B cell (primary cell): ENCODE measurements at regions not wholly inside any gene's neighbourhood (a gene's known extent, or its start where the extent isn't known, plus 50 kb on each side); places are given as distances from the start of the nearest gene placed in this dataset.

Source experiments
- ATAC-seq: fragments of 200-7000 bp; cut with Tn5 transposase; one replicate; pipeline ENCODE4 v1.10.0; 2021; ENCODE audit warnings: low read depth, mild to moderate bottlenecking, moderate number of reproducible peaks, moderate library complexity
- CTCF ChIA-PET: fragments of 350-600 bp; sonication (Branson Sonifier 250); formaldehyde crosslinking; loops from one replicate; lab custom pipeline; 2021; ENCODE audit warnings: antibody characterized with exemption, inconsistent platforms; lab: Charles Lee
- POLR2A ChIA-PET: fragments of 350-600 bp; sonication (Branson Sonifier 250); formaldehyde crosslinking; loops from one replicate; lab custom pipeline; 2021; ENCODE audit warnings: antibody characterized with exemption; lab: Charles Lee
- DNase-seq: peaks from one replicate; pipeline ENCODE4 v3.0.0; 2013
- H2AFZ ChIP-seq: 2 replicates; pipeline ENCODE4 v1.6.1; 2012; ENCODE audit warnings: mild to moderate bottlenecking, low read depth, low read length; ENCODE audit not compliant: insufficient read depth, poor library complexity, severe bottlenecking
- H3K27ac ChIP-seq, 2 donors: 1 replicate in 1 of 2; 2 replicates in 1 of 2; pipeline ENCODE4 v1.5.1; 2012 to 2013; ENCODE audit warnings: low read length in 2 of 2, mild to moderate bottlenecking in 2 of 2, moderate library complexity in 1 of 2
- H3K27me3 ChIP-seq, 4 experiments: fragments of 200-600 bp in 1 of 4; sonication (generic) in 1 of 4; replicated peaks in 1 of 4; 1 replicate in 2 of 4; 2 replicates in 2 of 4; pipeline versions ENCODE4 v1.6.1 to v1.7.0; 2013 to 2016; ENCODE audit warnings: low read length in 3 of 4, mild to moderate bottlenecking in 2 of 4, mixed read lengths in 1 of 4, moderate library complexity in 1 of 4; ENCODE audit not compliant: insufficient read depth in 4 of 4, control insufficient read depth in 3 of 4; ENCODE audit errors: control extremely low read depth in 1 of 4
- H3K36me3 ChIP-seq, 2 experiments: replicated peaks in 1 of 2; 1 replicate in 1 of 2; 2 replicates in 1 of 2; pipeline versions ENCODE4 v1.6.1 to v1.7.1; 2013; ENCODE audit warnings: low read length in 1 of 2; ENCODE audit not compliant: insufficient read depth in 2 of 2, control insufficient read depth in 1 of 2; ENCODE audit errors: control extremely low read depth in 1 of 2, extremely low read depth in 1 of 2
- H3K4me1 ChIP-seq, 2 donors: fragments of 200-600 bp in 1 of 2; sonication (generic) in 1 of 2; 1 replicate in 1 of 2; 2 replicates in 1 of 2; pipeline versions ENCODE4 v1.5.1 to v1.6.1; 2013 to 2017; ENCODE audit warnings: low read length in 2 of 2; ENCODE audit not compliant: control insufficient read depth in 2 of 2, insufficient read depth in 2 of 2
- H3K4me2 ChIP-seq: replicated peaks from 2 replicates; pipeline ENCODE3; 2012; ENCODE audit warnings: mild to moderate bottlenecking, low read depth, low read length; ENCODE audit not compliant: poor library complexity, severe bottlenecking
- H3K4me3 ChIP-seq, 5 experiments: fragments of 200-600 bp in 1 of 5; sonication (generic) in 1 of 5; 1 replicate in 3 of 5; 2 replicates in 2 of 5; pipeline versions ENCODE4 v1.5.1 to v1.7.0; 2011 to 2016; ENCODE audit warnings: low read length in 4 of 5, mild to moderate bottlenecking in 4 of 5, low read depth in 2 of 5, control low read depth in 1 of 5, moderate library complexity in 1 of 5; ENCODE audit not compliant: insufficient read depth in 1 of 5; ENCODE audit errors: control extremely low read depth in 1 of 5, extremely low read depth in 1 of 5
- H3K79me2 ChIP-seq: fragments of 200-600 bp; sonication (generic); one replicate; pipeline ENCODE4 v1.6.0; 2016; ENCODE audit warnings: low read length; ENCODE audit not compliant: control insufficient read depth, insufficient read depth
- H3K9ac ChIP-seq: fragments of 200-600 bp; sonication (generic); 2 replicates; pipeline ENCODE4 v1.6.1; 2017; ENCODE audit warnings: mild to moderate bottlenecking, low read length, moderate library complexity
- H3K9me3 ChIP-seq, 3 donors: one replicate each; pipeline versions ENCODE4 v1.6.1 to v1.7.1; 2013; ENCODE audit warnings: low read length in 2 of 3; ENCODE audit not compliant: control insufficient read depth in 2 of 3, insufficient read depth in 1 of 3; ENCODE audit errors: control extremely low read depth in 1 of 3
- H4K20me1 ChIP-seq: 2 replicates; pipeline ENCODE4 v1.6.0; 2012; ENCODE audit warnings: mild to moderate bottlenecking, low read length; ENCODE audit not compliant: insufficient read depth, control insufficient read depth, poor library complexity, severe bottlenecking
- H3K27ac Mint-ChIP-seq: one replicate; pipeline ENCODE4 v1.8.0; 2021; ENCODE audit warnings: mixed read lengths
- H3K27me3 Mint-ChIP-seq: one replicate; pipeline ENCODE4 v1.8.0; 2021; ENCODE audit warnings: mixed read lengths
- H3K4me1 Mint-ChIP-seq: one replicate; pipeline ENCODE4 v1.8.0; 2021; ENCODE audit warnings: mixed read lengths
- H3K4me3 Mint-ChIP-seq: one replicate; pipeline ENCODE4 v1.8.0; 2021; ENCODE audit warnings: mixed read lengths
- H3K9me3 Mint-ChIP-seq: one replicate; pipeline ENCODE4 v1.8.0; 2022; ENCODE audit warnings: mixed read lengths; ENCODE audit not compliant: insufficient read depth
- EZH2 ChIP-seq: IDR thresholded peaks from 2 replicates; pipeline ENCODE4 v1.6.1; 2012; ENCODE audit warnings: borderline replicate concordance, low read depth, mild to moderate bottlenecking, moderate library complexity, low read length; ENCODE audit not compliant: insufficient read depth, poor library complexity, severe bottlenecking
- WGBS: methylation state at CpG from one replicate; pipeline ENCODE4 v1.1.5; 2013; ENCODE audit warnings: missing lambda C conversion rate; ENCODE audit not compliant: insufficient coverage; 5-methylcytosine and 5-hydroxymethylcytosine counted together
- intact Hi-C: fragments of 100-400 bp; cut with micrococcal nuclease; formaldehyde crosslinking; loops from one replicate; pipeline ENCODE4 v1.10.0; 2022
- TF ChIP-seq, protein P1 (sequence below): fragments of 200-600 bp; IDR thresholded peaks from one replicate; pipeline ENCODE4 v1.8.0; 2022; ENCODE audit warnings: antibody characterized with exemption, mild to moderate bottlenecking

DNA sequence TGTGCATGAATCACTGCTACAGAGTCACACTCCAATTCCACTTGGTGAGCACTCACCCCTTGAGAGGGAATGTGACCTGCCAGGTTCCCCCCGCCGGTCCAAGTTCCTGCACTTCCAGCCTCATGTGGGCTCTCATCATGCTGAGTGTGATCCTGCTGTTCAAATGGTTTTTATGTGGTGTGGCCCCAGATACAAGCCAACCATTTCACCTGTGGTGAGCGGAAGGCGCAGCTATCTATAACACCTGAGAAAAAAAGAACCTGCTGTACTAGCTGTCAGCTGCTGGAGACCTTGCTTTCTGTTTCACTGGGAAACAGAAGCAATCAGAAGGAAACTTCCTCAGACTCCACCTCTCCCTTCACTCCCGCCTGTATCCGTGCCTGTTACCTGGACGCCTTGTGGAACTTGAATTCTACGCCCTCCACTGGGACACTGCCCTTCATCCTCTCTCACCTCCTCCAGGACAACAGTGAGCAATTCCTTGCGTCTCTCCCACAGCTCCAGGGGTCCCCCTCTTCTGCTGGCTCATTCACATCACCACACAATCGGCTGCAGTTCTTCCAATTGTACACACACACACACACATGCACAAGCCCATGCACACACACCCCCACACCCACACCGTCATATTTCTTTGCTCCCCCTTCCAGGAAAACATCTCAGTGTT lies 64.4 kb upstream of the RPL11 start:
- H3K4me3 Mint-ChIP-seq: peak overlapping the region; percentile 76
- H3K27me3 Mint-ChIP-seq: no peaks in the 10 kb centered on the region
- DNase-seq (peak; percentile 72), ATAC-seq (peak; percentile 38)
- POLR2A ChIA-PET: interaction anchor here (0.6 to 1.5 kb wide), 9 partner anchors 10 to 526 kb away, joined by 3 to 12 read pairs (median 4); partner anchors contain the start of gene ID3
- Histone ChIP-seq H3K9me3 (no peaks in the 10 kb centered on the region), H3K9ac (peak overlapping the region; percentile 48), H3K4me3 (peak overlapping the region in 4 of 5 experiments; percentile 15 to 46 (median 25)), H3K36me3 (no peaks in the 10 kb centered on the region), H3K79me2 (peaks cover 13% of the 10 kb centered on the region), H2AFZ (peak overlapping the region; percentile 29), H3K27me3 (no peaks in the 10 kb centered on the region), H4K20me1 (no peaks in the 10 kb centered on the region), H3K4me1 (peaks cover 73 to 88% of the 10 kb centered on the region in 2 donors), H3K4me2 (peak overlapping the region; percentile 69), H3K27ac (peak overlapping the region; percentile 62 to 65)
- WGBS: 52% methylated on average over 11 of the region's 11 CpGs
- CTCF ChIA-PET: interaction anchor here (0.7 to 15.3 kb wide), 5 partner anchors 8 to 68 kb away, joined by 3 to 1420 read pairs (median 5); partner anchors contain the start of genes ID3 and RPL11
- H3K27ac Mint-ChIP-seq: peak overlapping the region; percentile 90
- peaks cover 11% of the 10 kb centered on the region for H3K9me3 Mint-ChIP-seq
- H3K4me1 Mint-ChIP-seq: peaks cover 73% of the 10 kb centered on the region
- intact Hi-C loops: no loop called here
- no peak for TF ChIP-seq EZH2
- TF ChIP-seq, protein P1, sequence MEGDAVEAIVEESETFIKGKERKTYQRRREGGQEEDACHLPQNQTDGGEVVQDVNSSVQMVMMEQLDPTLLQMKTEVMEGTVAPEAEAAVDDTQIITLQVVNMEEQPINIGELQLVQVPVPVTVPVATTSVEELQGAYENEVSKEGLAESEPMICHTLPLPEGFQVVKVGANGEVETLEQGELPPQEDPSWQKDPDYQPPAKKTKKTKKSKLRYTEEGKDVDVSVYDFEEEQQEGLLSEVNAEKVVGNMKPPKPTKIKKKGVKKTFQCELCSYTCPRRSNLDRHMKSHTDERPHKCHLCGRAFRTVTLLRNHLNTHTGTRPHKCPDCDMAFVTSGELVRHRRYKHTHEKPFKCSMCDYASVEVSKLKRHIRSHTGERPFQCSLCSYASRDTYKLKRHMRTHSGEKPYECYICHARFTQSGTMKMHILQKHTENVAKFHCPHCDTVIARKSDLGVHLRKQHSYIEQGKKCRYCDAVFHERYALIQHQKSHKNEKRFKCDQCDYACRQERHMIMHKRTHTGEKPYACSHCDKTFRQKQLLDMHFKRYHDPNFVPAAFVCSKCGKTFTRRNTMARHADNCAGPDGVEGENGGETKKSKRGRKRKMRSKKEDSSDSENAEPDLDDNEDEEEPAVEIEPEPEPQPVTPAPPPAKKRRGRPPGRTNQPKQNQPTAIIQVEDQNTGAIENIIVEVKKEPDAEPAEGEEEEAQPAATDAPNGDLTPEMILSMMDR: no peak

DNA sequence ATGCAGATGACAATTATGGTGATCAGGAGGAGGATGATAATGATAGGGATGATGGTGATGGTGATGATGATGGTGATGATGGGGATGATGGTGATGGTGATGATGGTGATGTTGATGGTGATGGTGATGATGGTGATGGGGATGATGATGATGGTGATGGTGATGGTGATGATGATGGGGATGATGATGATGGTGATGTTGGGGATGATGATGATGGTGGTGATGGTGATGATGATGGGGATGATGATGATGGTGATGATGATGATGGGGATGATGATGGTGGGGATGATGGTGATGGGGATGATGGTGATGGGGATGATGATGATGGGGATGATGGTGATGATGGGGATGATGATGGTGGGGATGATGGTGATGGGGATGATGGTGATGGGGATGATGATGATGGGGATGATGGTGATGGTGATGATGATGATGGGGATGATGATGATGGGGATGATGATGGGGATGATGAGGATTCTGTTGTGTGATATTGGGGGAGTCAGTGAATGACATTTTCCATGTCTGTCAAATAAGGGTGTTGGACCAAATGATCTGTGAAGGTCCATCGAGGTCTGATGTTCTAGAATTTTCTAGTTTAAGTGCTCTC lies 65.6 kb upstream of the RPL11 start:
- no CpG with 5 or more reads among the region's 1 CpG for WGBS
- ChIA-PET POLR2A (interaction anchor here (1.3 kb wide), 1 partner anchor 30 kb away, joined by 3 read pairs; no protein-coding TSS in a partner anchor), CTCF (interaction anchor here (1.5 to 15.3 kb wide), 5 partner anchors 8 to 81 kb away, joined by 3 to 1420 read pairs (median 18); partner anchors contain the start of gene ID3)
- TF ChIP-seq, protein P1: no peak
- TF ChIP-seq EZH2: no peak
- H3K4me3 ChIP-seq: peak overlapping the region in 1 of 5 experiments; percentile 18
- peaks cover 85 to 98% of the 10 kb centered on the region in 2 donors for H3K4me1 ChIP-seq
- H3K9me3 ChIP-seq: no peaks in the 10 kb centered on the region
- ATAC-seq: no peak
- no peaks in the 10 kb centered on the region for H3K27me3 ChIP-seq
- no peaks in the 10 kb centered on the region for H3K36me3 ChIP-seq
- Mint-ChIP-seq H3K4me1 (peaks cover 79% of the 10 kb centered on the region), H3K9me3 (peaks cover 11% of the 10 kb centered on the region), H3K4me3 (peak overlapping the region; percentile 77), H3K27ac (peak overlapping the region; percentile 92), H3K27me3 (no peaks in the 10 kb centered on the region)
- H4K20me1 ChIP-seq: no peaks in the 10 kb centered on the region
- H3K27ac ChIP-seq: peak overlapping the region; percentile 62 to 65
- no peak overlapping the region for H2AFZ ChIP-seq
- peak overlapping the region; percentile 69 for H3K4me2 ChIP-seq
- no peak for DNase-seq
- intact Hi-C loops: no loop called here
- no peak overlapping the region for H3K9ac ChIP-seq
- peaks cover 13% of the 10 kb centered on the region for H3K79me2 ChIP-seq
